ENCODE measurements at regions not wholly inside any gene's neighbourhood (a gene's known extent, or its start where the extent isn't known, plus 50 kb on each side); places are given as distances from the start of the nearest gene placed in this dataset.
A peak's percentile ranks its signal among the peaks of the same experiment; 100 is the strongest.

DNA sequence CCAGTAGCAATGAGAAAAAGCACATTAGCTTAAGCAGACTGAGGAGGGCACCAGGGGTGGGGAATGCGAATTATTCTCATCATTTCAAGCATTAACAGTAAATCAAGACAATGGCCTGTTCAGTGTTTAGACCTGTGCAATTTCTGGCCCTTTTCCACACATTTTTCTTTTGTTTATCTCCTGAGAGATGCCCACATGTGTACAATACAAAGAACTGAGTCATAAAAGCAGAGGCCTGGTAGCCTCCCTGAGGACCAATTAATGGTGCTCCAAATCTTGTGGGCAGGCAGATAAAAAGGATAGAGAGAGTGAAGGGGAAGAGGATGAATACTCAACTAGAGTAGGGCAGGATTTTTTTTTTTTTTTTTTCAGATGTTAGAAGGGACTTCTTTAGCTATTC is 480.8 kb downstream of the RERGL start:
- no peak overlapping the region for H3K4me3 ChIP-seq (ENCODE audit: low read length)
- no peaks in the 10 kb centered on the region for H3K9me3 ChIP-seq (replicated peaks; ENCODE audit: control insufficient read depth, low read depth, low read length)
- no peaks in the 10 kb centered on the region for H3K4me1 ChIP-seq (ENCODE audit: control insufficient read depth, insufficient read depth, low read length)
- DNase-seq = no peak
- H3K27ac ChIP-seq (ENCODE audit: low read length) = no peak overlapping the region
- H3K36me3 ChIP-seq (ENCODE audit: control insufficient read depth, insufficient read depth, low read length) = no peaks in the 10 kb centered on the region
- 100% methylated on average over 1 of the region's 1 CpG for WGBS (ENCODE audit: insufficient coverage)
- no peaks in the 10 kb centered on the region for H3K27me3 ChIP-seq (ENCODE audit: control insufficient read depth, insufficient read depth, low read length)

DNA sequence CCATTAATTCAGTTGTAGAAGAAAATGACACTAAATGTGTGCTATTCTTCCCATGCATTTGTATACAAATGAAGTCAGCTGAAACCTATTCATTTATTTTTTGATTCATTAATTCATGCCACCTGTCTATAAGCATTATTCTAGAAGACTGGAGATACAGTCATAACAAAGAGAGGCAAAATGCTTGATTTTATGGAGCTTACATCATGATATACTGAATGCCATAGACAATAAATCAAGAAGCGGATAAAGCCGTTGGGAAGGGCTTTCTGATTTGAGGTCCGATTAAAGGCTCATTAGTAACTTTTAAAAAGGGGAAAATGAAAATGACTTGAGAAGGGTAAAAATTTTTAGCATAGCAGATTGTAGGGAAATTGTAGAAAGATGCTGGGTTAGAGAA is 494.9 kb downstream of the RERGL start:
- Histone ChIP-seq H3K36me3 (ENCODE audit: control insufficient read depth, insufficient read depth, low read length) (no peaks in the 10 kb centered on the region), H3K4me1 (ENCODE audit: control insufficient read depth, insufficient read depth, low read length) (no peaks in the 10 kb centered on the region), H3K4me3 (ENCODE audit: low read length) (no peak overlapping the region), H3K27me3 (ENCODE audit: control insufficient read depth, insufficient read depth, low read length) (no peaks in the 10 kb centered on the region), H3K27ac (ENCODE audit: low read length) (no peak overlapping the region), H3K9me3 (replicated peaks; ENCODE audit: control insufficient read depth, low read depth, low read length) (no peaks in the 10 kb centered on the region)
- no peak for DNase-seq
- WGBS (ENCODE audit: insufficient coverage) = 67% methylated on average over 2 of the region's 3 CpGs

DNA sequence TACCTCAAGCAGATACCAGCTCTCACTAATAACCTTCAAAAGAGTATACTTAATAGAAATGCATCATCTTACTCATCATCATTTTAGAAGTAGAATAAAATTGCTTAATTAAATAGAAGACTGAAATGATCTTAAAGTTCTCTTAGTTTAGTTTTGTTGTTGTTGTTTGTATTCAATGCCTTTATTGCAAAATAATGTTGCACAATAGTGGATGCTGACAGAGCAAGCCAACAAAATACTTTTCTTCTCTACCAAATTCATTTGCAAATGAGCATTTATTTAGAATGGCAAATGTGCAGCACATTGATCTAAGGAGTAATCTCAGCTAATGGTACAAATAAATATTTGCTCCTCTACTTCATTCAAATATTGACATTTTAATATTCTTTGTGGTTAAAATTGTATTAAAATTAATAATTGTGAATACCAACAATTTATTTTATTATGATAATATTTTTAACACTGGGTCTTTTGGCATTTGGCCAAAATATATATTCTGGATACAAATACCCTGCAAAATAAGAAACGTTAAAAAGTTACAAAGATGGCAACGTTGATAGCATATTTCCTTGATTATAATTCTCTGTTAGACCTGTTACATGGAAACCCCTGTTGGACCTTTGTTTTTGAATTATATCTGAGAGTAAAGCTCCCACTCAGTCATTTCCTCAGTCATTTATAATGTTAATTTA is 496.1 kb downstream of the RERGL start:
- Histone ChIP-seq H3K36me3 (ENCODE audit: control insufficient read depth, insufficient read depth, low read length) (no peaks in the 10 kb centered on the region), H3K27me3 (ENCODE audit: control insufficient read depth, insufficient read depth, low read length) (no peaks in the 10 kb centered on the region), H3K27ac (ENCODE audit: low read length) (no peak overlapping the region), H3K4me3 (ENCODE audit: low read length) (no peak overlapping the region), H3K4me1 (ENCODE audit: control insufficient read depth, insufficient read depth, low read length) (no peaks in the 10 kb centered on the region), H3K9me3 (replicated peaks; ENCODE audit: control insufficient read depth, low read depth, low read length) (no peaks in the 10 kb centered on the region)
- no peak for DNase-seq
- no CpG with 5 or more reads among the region's 2 CpGs for WGBS (ENCODE audit: insufficient coverage)

DNA sequence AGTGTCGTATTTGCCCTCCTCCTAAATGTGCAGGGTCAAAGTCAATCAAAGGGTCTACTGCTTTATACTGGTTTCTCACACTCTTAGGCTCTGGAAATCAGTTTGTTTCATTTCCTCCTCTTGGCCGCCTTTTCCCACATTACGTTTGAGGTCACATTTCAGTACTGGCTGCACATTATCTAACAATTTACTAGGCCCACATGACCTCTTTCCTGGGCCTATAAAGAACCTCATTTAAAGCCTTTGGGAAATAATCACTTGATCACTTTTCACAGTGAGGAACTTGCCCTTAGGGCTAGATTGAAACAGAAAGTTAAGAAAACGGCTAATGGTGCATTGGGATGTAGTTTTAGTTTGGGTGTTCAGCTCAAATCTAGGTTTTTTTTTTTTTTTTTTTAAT is 497.5 kb downstream of the RERGL start:
- 60% methylated on average over 3 of the region's 4 CpGs for WGBS (ENCODE audit: insufficient coverage)
- Histone ChIP-seq H3K9me3 (replicated peaks; ENCODE audit: control insufficient read depth, low read depth, low read length) (no peaks in the 10 kb centered on the region), H3K4me1 (ENCODE audit: control insufficient read depth, insufficient read depth, low read length) (no peaks in the 10 kb centered on the region), H3K27me3 (ENCODE audit: control insufficient read depth, insufficient read depth, low read length) (no peaks in the 10 kb centered on the region), H3K36me3 (ENCODE audit: control insufficient read depth, insufficient read depth, low read length) (no peaks in the 10 kb centered on the region), H3K27ac (ENCODE audit: low read length) (no peak overlapping the region), H3K4me3 (ENCODE audit: low read length) (no peak overlapping the region)
- DNase-seq = no peak

DNA sequence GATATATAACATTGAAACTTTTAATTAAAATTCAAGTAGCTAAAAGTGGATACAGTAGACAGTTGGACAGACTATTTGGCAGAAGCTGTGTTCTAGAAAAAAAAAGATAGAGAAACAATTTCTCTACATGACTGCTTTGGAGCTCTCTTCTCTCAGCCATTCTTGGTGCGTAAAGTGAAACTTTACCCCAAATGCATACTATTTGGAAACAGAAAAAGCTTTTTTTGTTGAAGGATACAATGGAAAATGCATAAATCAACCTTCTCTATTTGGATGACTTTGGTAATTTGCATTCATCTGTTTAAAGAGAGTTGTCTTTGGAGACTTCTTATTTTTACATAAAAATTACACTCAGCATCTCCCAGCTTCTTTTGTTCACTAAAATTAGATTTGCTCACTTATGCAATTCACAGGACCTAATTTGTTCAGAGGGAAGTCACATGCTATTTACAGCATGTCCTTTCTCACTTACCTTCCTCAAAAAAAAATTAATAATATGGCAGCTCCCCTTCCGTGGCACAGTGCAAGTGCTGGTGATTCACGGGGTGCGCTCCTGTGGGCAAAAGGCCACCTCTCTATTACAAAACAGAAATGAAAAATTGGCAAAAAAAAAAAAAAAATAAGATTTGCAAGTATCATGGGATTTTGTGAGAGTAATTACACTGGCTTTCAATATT is 498.9 kb downstream of the RERGL start:
- no peak overlapping the region for H3K27ac ChIP-seq (ENCODE audit: low read length)
- WGBS (ENCODE audit: insufficient coverage) = no CpG with 5 or more reads among the region's 4 CpGs
- no peaks in the 10 kb centered on the region for H3K4me1 ChIP-seq (ENCODE audit: control insufficient read depth, insufficient read depth, low read length)
- H3K9me3 ChIP-seq (replicated peaks; ENCODE audit: control insufficient read depth, low read depth, low read length) = no peaks in the 10 kb centered on the region
- no peak for DNase-seq
- H3K27me3 ChIP-seq (ENCODE audit: control insufficient read depth, insufficient read depth, low read length) = no peaks in the 10 kb centered on the region
- H3K36me3 ChIP-seq (ENCODE audit: control insufficient read depth, insufficient read depth, low read length) = no peaks in the 10 kb centered on the region
- H3K4me3 ChIP-seq (ENCODE audit: low read length) = no peak overlapping the region

DNA sequence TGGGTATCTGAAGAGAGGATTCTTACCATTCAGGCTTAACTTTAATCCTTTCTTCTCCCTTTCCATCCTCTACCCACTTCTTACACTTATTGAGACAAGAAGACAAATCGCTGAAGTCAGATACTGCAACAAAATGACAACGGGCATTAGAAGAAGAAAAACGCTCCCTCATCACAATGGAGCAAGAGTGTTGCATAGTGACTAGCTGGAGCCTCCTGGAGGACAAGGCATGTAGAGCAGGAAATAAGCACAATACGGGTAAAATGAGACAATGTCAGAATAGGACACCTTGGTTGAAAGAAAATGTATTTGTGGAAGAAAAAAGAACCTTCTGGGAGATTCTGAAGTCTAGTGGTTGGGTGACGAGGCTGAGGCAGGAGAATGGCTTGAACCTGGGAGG is 501.0 kb downstream of the RERGL start:
- 52% methylated on average over 2 of the region's 5 CpGs for WGBS (ENCODE audit: insufficient coverage)
- Histone ChIP-seq H3K27me3 (ENCODE audit: control insufficient read depth, insufficient read depth, low read length) (no peaks in the 10 kb centered on the region), H3K36me3 (ENCODE audit: control insufficient read depth, insufficient read depth, low read length) (no peaks in the 10 kb centered on the region), H3K4me3 (ENCODE audit: low read length) (no peak overlapping the region), H3K9me3 (replicated peaks; ENCODE audit: control insufficient read depth, low read depth, low read length) (no peaks in the 10 kb centered on the region), H3K27ac (ENCODE audit: low read length) (no peak overlapping the region), H3K4me1 (ENCODE audit: control insufficient read depth, insufficient read depth, low read length) (no peaks in the 10 kb centered on the region)
- peak; percentile 1 for DNase-seq

DNA sequence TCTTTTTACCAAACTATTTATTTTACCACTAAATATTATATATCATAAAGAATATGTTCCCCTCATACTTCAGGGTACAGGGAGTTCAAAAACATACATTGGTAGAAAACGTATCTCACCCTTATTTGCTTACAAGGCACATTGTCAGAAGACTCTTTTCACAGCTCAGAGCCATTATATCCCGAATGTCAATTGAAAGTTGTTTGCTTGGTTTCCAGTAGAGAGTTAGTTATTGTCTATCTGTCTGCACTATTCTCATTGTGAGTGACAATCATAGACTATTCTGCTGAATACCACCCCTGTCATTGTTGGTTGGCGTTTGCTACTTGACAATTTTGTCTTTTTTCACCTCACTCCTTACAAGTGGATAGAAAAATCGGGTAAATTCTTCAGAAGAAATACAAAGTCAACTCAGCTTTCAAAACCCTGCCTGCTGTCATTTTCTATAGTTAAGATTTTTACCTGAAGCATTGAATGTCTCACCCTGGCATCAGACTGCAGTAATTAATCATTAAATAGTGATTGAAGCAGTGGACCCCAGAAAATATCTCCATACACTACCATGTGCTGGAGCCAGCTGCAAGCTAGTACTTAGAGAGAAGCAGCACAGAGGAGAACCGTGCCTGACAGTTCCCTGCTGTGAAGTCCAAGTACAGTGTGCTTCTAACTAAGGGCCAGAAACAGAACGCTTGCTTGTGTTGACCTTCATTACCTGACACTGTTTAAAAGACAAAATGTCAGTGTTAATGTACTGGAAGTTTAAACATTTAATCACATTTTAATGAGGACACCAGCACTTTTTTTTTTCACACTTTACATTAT is 510.6 kb downstream of the RERGL start:
- no peak overlapping the region for H3K4me3 ChIP-seq (ENCODE audit: low read length)
- no peak overlapping the region for H3K27ac ChIP-seq (ENCODE audit: low read length)
- no peaks in the 10 kb centered on the region for H3K9me3 ChIP-seq (replicated peaks; ENCODE audit: control insufficient read depth, low read depth, low read length)
- H3K27me3 ChIP-seq (ENCODE audit: control insufficient read depth, insufficient read depth, low read length) = no peaks in the 10 kb centered on the region
- no peaks in the 10 kb centered on the region for H3K4me1 ChIP-seq (ENCODE audit: control insufficient read depth, insufficient read depth, low read length)
- DNase-seq = no peak
- no peaks in the 10 kb centered on the region for H3K36me3 ChIP-seq (ENCODE audit: control insufficient read depth, insufficient read depth, low read length)
- WGBS (ENCODE audit: insufficient coverage) = no CpG with 5 or more reads among the region's 6 CpGs

DNA sequence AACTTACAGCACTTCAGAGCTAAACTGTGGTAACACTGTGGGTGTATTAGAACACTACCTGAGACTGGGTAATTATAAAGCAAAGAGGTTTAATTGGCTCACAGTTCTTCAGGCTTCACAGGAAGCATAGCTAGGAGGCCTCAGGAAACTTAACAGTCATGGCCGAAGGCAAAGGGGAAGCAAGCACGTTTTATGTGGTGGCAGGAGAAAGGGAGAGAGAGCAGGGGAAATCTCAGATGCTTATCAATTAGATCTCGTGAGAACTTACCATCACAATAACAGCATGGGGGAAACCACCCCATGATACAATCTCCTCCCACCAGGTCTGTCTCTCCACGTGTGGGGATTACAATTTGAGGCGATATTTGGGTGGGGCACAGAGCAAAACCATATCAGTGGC is 512.6 kb downstream of the RERGL start:
- DNase-seq = no peak
- Histone ChIP-seq H3K27me3 (ENCODE audit: control insufficient read depth, insufficient read depth, low read length) (no peaks in the 10 kb centered on the region), H3K36me3 (ENCODE audit: control insufficient read depth, insufficient read depth, low read length) (no peaks in the 10 kb centered on the region), H3K4me3 (ENCODE audit: low read length) (no peak overlapping the region), H3K9me3 (replicated peaks; ENCODE audit: control insufficient read depth, low read depth, low read length) (no peaks in the 10 kb centered on the region), H3K4me1 (ENCODE audit: control insufficient read depth, insufficient read depth, low read length) (no peaks in the 10 kb centered on the region), H3K27ac (ENCODE audit: low read length) (no peak overlapping the region)
- no CpG with 5 or more reads among the region's 5 CpGs for WGBS (ENCODE audit: insufficient coverage)

DNA sequence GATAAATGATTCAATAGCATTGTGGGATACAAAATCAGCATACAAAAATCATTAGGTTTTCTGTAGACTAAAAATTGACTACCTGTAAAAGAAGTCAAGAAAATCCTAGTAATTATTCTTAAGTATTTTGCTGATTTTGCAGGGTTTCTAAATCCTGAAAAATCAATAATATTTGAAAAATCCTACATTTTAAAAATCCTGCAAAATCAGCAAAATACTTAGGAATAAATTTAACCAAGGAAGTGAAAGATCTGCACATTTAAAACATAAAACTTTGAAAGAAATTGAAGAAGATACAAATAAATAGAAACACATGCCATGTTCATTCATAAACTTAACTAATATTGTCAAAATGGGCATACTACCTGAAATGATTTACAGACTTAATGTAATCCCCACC is 517.7 kb downstream of the RERGL start:
- Histone ChIP-seq H3K4me3 (ENCODE audit: low read length) (no peak overlapping the region), H3K36me3 (ENCODE audit: control insufficient read depth, insufficient read depth, low read length) (no peaks in the 10 kb centered on the region), H3K27ac (ENCODE audit: low read length) (no peak overlapping the region), H3K27me3 (ENCODE audit: control insufficient read depth, insufficient read depth, low read length) (no peaks in the 10 kb centered on the region), H3K4me1 (ENCODE audit: control insufficient read depth, insufficient read depth, low read length) (no peaks in the 10 kb centered on the region), H3K9me3 (replicated peaks; ENCODE audit: control insufficient read depth, low read depth, low read length) (no peaks in the 10 kb centered on the region)
- no peak for DNase-seq

DNA sequence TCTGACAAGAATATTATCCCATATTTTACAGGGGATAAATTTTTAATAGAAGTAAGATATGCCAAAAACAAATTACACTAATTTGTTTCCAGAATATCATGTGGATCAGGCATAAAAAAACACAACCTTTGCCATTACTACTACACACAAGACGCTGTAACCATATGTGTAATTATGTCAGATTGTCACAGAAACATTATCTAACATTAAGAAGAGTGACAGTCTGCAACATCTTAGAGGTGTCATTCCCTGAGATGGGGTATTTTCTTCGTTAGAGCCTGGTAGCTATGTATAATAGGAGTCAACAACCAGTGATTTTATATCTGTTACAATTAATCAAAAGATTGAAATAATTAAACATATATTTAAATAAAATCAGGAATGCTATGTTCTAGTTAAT is 518.9 kb downstream of the RERGL start:
- Histone ChIP-seq H3K27me3 (ENCODE audit: control insufficient read depth, insufficient read depth, low read length) (no peaks in the 10 kb centered on the region), H3K36me3 (ENCODE audit: control insufficient read depth, insufficient read depth, low read length) (no peaks in the 10 kb centered on the region), H3K4me1 (ENCODE audit: control insufficient read depth, insufficient read depth, low read length) (no peaks in the 10 kb centered on the region), H3K4me3 (ENCODE audit: low read length) (no peak overlapping the region), H3K27ac (ENCODE audit: low read length) (no peak overlapping the region), H3K9me3 (replicated peaks; ENCODE audit: control insufficient read depth, low read depth, low read length) (no peaks in the 10 kb centered on the region)
- DNase-seq = no peak
- WGBS (ENCODE audit: insufficient coverage) = no CpG with 5 or more reads among the region's 2 CpGs
